Astrocyte of the cerebellum (primary cell): ENCODE measurements at regions not wholly inside any gene's neighbourhood (a gene's known extent, or its start where the extent isn't known, plus 50 kb on each side); places are given as distances from the start of the nearest gene placed in this dataset.
"Not testable (repeated sequence)": the region's sequence is repeated elsewhere in the genome, so short reads cannot be mapped to it uniquely, and the experiment has no call there.

Source experiments
- DNase-seq: peaks from one replicate; pipeline ENCODE4 v3.0.0-alpha.2; 2011; ENCODE audit warnings: low read depth
- H3K4me3 ChIP-seq: 2 replicates; pipeline ENCODE4 v1.5.1; 2011; ENCODE audit warnings: mild to moderate bottlenecking, low read depth, low read length, moderate library complexity
- in situ Hi-C: cut with HindIII; loops from 2 replicates; pipeline ENCODE4 v1.10.0; 2017; ENCODE audit warnings: low sequenced_read_pairs
- TF ChIP-seq, protein P1 (sequence below): IDR thresholded peaks from 2 replicates; pipeline ENCODE4 v1.5.1; 2012; ENCODE audit warnings: low read length, low read depth, moderate library complexity, mild to moderate bottlenecking; ENCODE audit errors: missing control alignments

DNA sequence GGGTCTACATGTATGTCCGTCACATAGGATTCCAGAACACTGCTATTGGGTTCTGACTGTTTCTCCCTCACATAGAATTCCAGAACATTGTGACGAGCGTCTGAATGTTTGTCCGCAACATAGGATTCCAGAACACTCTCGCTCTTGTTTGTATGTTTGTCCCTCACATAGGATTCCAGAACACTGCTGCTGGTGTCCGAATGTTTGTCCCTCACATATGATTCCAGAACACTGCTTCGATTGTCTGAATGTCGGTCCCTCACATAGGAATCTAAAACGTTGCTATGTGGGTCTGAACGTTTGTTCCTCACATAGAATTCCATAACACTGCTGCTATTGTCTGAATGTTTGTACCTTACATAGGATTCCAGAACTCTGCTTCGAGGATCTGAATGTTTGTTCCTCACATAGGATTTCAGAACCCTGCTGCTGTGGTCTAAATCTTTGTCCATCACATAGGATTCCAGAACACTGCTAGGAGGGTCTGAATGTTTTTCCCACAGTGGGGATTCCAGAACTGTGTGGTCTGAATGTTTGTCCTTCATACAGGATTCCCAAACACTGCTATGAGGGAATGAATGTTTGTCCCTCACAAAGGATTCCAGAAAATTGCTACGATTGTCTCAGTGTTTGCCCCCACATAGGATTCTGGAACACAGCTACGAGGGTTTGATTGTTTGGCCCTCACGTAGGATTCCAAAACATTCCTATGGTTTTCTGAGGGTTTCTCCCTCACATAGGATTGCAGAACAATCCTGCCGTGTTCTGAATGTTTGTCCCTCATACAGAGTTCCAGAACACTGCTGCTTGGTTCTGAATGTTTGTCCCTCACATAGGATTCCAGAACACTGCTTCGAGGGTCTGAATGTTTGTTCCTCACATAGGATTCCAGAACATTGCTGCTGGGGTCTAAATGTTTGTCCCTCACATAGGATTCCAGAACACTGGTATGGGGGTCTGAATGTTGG, 220.5 kb downstream of the FOXD4L6 start:
- in situ Hi-C loops = no loop called here
- H3K4me3 ChIP-seq = no peak overlapping the region
- DNase-seq = no peak
- TF ChIP-seq, protein P1, sequence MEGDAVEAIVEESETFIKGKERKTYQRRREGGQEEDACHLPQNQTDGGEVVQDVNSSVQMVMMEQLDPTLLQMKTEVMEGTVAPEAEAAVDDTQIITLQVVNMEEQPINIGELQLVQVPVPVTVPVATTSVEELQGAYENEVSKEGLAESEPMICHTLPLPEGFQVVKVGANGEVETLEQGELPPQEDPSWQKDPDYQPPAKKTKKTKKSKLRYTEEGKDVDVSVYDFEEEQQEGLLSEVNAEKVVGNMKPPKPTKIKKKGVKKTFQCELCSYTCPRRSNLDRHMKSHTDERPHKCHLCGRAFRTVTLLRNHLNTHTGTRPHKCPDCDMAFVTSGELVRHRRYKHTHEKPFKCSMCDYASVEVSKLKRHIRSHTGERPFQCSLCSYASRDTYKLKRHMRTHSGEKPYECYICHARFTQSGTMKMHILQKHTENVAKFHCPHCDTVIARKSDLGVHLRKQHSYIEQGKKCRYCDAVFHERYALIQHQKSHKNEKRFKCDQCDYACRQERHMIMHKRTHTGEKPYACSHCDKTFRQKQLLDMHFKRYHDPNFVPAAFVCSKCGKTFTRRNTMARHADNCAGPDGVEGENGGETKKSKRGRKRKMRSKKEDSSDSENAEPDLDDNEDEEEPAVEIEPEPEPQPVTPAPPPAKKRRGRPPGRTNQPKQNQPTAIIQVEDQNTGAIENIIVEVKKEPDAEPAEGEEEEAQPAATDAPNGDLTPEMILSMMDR = no peak

GRCh38 chr9:40906879-40907278, 221.6 kb downstream of the FOXD4L6 start:
- H3K4me3 ChIP-seq, DNase-seq, in situ Hi-C loops: not testable (repeated sequence)

DNA sequence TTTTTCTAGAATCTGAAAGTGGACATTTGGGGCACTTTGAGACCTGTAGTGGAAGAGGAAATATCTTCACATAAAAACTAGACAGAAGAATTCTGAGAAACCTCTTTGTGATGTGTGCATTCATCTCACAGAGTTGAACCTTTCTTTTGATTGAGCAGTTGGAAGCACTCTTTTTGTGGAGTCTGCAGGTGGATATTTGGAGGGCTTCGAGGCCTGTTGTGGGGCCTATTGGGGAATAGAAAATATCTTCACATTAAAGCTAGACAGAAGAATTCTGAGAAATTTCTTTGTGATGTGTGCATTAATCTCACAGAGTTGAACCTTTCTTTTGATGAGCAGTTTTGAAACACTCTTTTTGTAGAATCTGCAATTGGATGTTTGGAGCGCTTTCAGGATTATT, 236.2 kb downstream of the FOXD4L6 start:
- H3K4me3 ChIP-seq, DNase-seq, in situ Hi-C loops: not testable (repeated sequence)

DNA sequence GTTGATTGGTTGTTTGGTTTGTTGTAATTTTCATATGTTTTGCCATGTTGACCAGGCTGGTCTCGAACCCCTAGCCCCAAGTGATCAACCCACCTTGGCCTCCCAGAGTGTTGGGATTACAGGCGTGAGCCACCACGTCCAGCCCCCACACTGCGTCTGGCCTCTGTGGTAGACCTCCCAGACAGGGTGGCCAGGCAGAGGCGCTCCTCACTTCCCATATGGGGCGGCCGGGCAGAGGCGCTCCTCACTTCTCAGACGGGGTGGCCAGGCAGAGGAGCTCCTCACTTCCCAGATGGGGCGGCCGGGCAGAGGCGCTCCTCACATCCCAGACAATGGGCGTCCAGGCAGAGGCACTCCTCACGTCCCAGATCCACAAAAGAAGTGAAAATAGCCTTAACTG, 242.6 kb downstream of the FOXD4L6 start:
- in situ Hi-C loops, H3K4me3 ChIP-seq: not testable (repeated sequence)

GRCh38 chr9:40884902-40885490, 243.5 kb downstream of the FOXD4L6 start:
- H3K4me3 ChIP-seq, in situ Hi-C loops, DNase-seq: not testable (repeated sequence)

More for the DNA sequence above, 242.6 kb downstream of the FOXD4L6 start:
- not testable (repeated sequence) for DNase-seq

DNA sequence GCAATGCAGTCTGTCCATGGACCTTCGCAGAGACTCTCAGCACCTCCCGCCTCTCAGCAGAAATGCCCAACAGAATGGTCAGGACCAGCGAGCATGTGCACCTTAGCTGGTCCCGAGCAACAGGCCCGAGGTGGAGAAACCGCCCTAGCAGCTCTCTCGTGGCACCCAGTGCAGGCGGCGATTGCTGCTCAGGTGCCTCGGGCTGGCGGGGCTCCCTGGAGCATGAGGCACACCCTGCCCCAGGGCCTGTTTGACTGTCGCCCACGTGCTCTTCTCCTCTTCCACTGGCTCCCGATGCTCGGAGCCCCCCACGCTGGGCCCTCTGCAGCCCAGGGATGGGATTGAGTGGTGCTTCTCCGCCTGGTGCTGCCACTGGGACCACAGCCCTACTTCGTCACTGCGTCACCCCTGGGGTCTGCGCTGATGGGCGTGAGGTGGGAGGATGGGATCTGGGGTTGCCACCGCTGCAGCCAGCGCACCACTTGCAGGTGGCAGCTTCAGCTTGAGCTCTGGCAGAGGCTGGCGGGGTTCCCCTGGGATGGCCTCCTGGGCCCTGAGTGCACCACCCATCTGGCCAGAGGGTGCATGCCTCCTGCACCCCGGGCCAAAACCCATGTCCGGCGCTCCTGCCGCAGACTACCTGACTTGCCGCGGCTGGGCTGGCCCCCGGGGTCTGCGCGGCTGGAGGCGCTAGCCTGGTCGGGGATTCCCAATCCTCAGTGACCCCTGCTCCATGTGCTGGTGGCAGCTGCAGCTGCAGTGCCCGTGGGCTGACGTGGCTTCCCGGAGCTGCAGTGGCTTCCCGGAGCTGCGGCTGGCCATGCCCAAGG, 244.2 kb downstream of the FOXD4L6 start:
- TF ChIP-seq, protein P1 = no peak
- DNase-seq = no peak
- in situ Hi-C loops = no loop called here
- no peak overlapping the region for H3K4me3 ChIP-seq

DNA sequence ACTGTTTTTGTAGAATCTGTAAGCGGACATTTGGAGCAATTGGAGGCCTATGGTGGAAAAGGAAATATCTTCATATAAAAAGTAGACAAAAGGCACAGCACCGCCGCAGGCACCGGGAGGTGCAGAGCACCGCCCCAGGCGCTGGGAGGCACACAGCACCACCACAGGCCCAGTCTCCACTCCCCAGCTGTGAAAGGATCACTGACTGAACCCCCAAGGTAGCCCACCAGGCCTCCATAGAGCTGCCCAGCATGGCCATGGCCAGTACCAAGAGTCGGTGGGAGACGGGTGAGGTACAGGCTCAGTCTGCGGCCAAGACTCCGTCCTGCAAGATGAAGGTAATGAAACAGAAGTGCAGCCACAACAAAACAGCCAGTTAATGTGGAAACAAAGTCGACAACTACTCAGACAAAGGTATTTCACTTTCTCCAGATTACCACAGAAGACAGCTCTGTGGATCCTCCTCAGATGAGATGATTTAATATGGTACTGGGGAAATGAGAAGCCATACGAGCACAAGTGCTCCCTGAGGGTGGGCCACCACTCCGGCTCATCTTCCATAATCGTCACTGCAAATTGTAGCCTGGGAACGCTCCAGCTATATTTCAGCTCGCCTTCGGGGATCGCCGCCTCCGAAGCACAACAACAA, 244.9 kb downstream of the FOXD4L6 start:
- in situ Hi-C loops, H3K4me3 ChIP-seq, DNase-seq: not testable (repeated sequence)

DNA sequence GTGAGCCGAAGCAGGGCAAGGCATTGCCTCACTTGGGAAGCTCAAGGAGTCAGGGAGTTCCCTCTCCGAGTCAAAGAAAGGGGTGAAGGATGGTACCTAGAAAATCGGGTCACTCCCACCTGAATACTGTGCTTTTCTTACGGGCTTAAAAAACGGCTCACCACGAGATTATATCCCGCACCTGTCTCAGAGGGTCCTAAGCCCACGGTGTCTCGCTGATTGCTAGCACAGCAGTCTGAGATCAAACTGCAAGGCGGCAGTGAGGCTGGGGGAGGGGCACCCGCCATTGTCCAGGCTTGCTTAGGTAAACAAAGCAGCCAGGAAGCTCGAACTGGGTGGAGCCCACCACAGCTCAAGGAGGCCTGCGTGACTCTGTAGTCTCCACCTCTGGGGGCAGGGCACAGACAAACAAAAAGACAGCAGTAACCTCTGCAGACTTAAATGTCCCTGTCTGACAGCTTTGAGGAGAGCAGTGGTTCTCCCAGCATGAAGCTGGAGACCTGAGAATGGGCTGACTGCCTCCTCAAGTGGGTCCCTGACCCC, 254.7 kb downstream of the FOXD4L6 start:
- DNase-seq, in situ Hi-C loops, H3K4me3 ChIP-seq: not testable (repeated sequence)

- DNase-seq, in situ Hi-C loops, H3K4me3 ChIP-seq: not testable (repeated sequence)
Measured at GRCh38 chr9:40868437-40868836, 260.0 kb downstream of the FOXD4L6 start.
